Astrocyte (in vitro differentiated cells and primary cell): ENCODE measurements at regions not wholly inside any gene's neighbourhood (a gene's known extent, or its start where the extent isn't known, plus 50 kb on each side); places are given as distances from the start of the nearest gene placed in this dataset.

Experiments used
- DNase-seq: peaks from one replicate; pipeline ENCODE4 v3.0.0-alpha.2; 2010; ENCODE audit warnings: low read depth
- FAIRE-seq: peaks from 2 replicates; lab custom pipeline; 2011; peaks lifted over from hg19 to GRCh38; lab: Jason Lieb, UNC
- H2AFZ ChIP-seq: 2 replicates; pipeline ENCODE4 v1.6.0; 2012; ENCODE audit warnings: low read depth, low read length, inconsistent platforms
- H3K27ac ChIP-seq: 2 replicates; pipeline ENCODE4 v1.5.1; 2011; ENCODE audit warnings: low read depth, low read length, inconsistent platforms
- H3K27me3 ChIP-seq: 2 replicates; pipeline ENCODE4 v1.6.0; 2011; ENCODE audit warnings: low read length, inconsistent platforms; ENCODE audit not compliant: insufficient read depth
- H3K36me3 ChIP-seq: 2 replicates; pipeline ENCODE4 v1.5.1; 2011; ENCODE audit warnings: low read length, inconsistent platforms; ENCODE audit not compliant: insufficient read depth
- H3K4me1 ChIP-seq: 2 replicates; pipeline ENCODE4 v1.5.1; 2011; ENCODE audit warnings: low read length, inconsistent platforms; ENCODE audit not compliant: insufficient read depth
- H3K4me2 ChIP-seq: 2 replicates; pipeline ENCODE4 v1.6.0; 2012; ENCODE audit warnings: low read length, inconsistent platforms
- H3K4me3 ChIP-seq: 2 replicates; pipeline ENCODE4 v1.5.1; 2011; ENCODE audit warnings: low read depth, mild to moderate bottlenecking, low read length, inconsistent platforms; ENCODE audit not compliant: insufficient read depth
- H3K79me2 ChIP-seq: 2 replicates; pipeline ENCODE4 v1.6.0; 2012; ENCODE audit warnings: mild to moderate bottlenecking, low read length, inconsistent platforms; ENCODE audit not compliant: insufficient read depth
- H3K9ac ChIP-seq: 2 replicates; pipeline ENCODE4 v1.6.0; 2012; ENCODE audit warnings: mild to moderate bottlenecking, low read length, inconsistent platforms
- H3K9me3 ChIP-seq: 2 replicates; pipeline ENCODE4 v1.5.1; 2012; ENCODE audit warnings: low read depth, mild to moderate bottlenecking, low read length, inconsistent platforms; ENCODE audit not compliant: insufficient read depth
- H4K20me1 ChIP-seq: 2 replicates; pipeline ENCODE4 v1.6.0; 2012; ENCODE audit warnings: low read length, inconsistent platforms; ENCODE audit not compliant: insufficient read depth
- H3K27ac Mint-ChIP-seq: one replicate; pipeline ENCODE4 v1.8.0; 2021; ENCODE audit warnings: mild to moderate bottlenecking, mixed read lengths; ENCODE audit not compliant: unreplicated experiment
- H3K27me3 Mint-ChIP-seq: one replicate; pipeline ENCODE4 v1.8.0; 2021; ENCODE audit warnings: low read depth, mixed read lengths; ENCODE audit not compliant: unreplicated experiment
- H3K36me3 Mint-ChIP-seq: one replicate; pipeline ENCODE4 v1.8.0; 2021; ENCODE audit warnings: low read depth, mixed read lengths; ENCODE audit not compliant: unreplicated experiment
- H3K4me1 Mint-ChIP-seq: one replicate; pipeline ENCODE4 v1.8.0; 2021; ENCODE audit warnings: low read depth, mixed read lengths; ENCODE audit not compliant: unreplicated experiment
- H3K4me3 Mint-ChIP-seq: one replicate; pipeline ENCODE4 v1.8.0; 2021; ENCODE audit warnings: mild to moderate bottlenecking, moderate library complexity, mixed read lengths; ENCODE audit not compliant: unreplicated experiment
- H3K9me3 Mint-ChIP-seq: one replicate; pipeline ENCODE4 v1.8.0; 2021; ENCODE audit warnings: mild to moderate bottlenecking, mixed read lengths; ENCODE audit not compliant: unreplicated experiment
- CTCF ChIP-seq: IDR thresholded peaks from 2 replicates; pipeline ENCODE4 v1.5.1; 2011; ENCODE audit warnings: low read depth, mild to moderate bottlenecking, inconsistent platforms, low read length, moderate library complexity; ENCODE audit not compliant: insufficient read depth
- EZH2 ChIP-seq: IDR thresholded peaks from 2 replicates; pipeline ENCODE4 v1.6.1; 2012; ENCODE audit warnings: mild to moderate bottlenecking, low read length, inconsistent platforms; ENCODE audit not compliant: insufficient read depth

DNA sequence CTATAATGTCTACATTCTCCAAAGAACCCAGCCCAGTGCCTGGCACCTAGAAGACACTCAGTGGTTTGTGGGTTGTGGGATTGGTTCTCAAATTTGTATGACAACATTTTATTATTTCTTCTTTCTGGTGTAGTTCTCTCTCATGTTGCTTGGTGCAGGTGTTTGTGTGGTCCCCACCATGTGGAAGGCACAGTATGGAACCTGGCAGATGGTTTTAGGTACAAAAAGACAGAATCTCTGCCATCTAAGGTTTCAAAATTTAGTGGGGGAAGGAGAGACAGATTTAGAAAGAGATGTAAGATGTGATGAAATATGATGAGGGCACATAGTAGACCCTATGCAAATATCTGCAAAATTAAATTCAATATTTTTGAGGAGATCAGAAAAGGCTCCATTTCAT lies 323.8 kb downstream of the CDK5RAP2 start:
- Histone ChIP-seq H3K27me3 (no peaks in the 10 kb centered on the region), H3K36me3 (no peaks in the 10 kb centered on the region), H4K20me1 (no peaks in the 10 kb centered on the region), H3K79me2 (no peaks in the 10 kb centered on the region), H3K4me1 (no peaks in the 10 kb centered on the region), H3K27ac (no peak overlapping the region), H2AFZ (no peak overlapping the region), H3K4me3 (no peak overlapping the region), H3K9ac (no peak overlapping the region), H3K4me2 (no peak overlapping the region), H3K9me3 (no peaks in the 10 kb centered on the region)
- Mint-ChIP-seq H3K9me3 (peaks cover 4% of the 10 kb centered on the region), H3K27me3 (peaks cover 42% of the 10 kb centered on the region), H3K4me3 (no peak overlapping the region), H3K36me3 (no peaks in the 10 kb centered on the region), H3K4me1 (peaks cover 3% of the 10 kb centered on the region), H3K27ac (no peak overlapping the region)
- DNase-seq (no peak), FAIRE-seq (no peak)
- TF ChIP-seq EZH2 (no peak), CTCF (no peak)

DNA sequence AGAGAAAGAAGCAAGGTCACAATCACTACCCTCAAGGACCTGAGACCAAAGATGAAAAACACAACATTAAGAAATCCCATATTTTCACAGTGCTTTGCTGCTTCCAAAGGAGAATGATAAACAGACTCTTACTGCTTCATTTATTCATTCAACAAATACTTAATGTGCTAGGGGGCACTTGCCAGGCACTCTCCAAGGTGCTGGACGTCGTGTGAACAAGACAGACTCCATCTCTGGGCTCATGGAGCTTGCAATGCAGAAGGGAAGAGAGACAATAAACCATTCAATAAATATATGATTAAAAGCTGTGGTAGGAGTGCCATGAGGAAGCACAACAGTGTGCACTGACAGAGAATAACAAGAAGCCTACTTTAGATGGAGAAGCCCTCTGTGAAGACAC lies 327.7 kb downstream of the CDK5RAP2 start:
- H3K9me3 ChIP-seq: no peaks in the 10 kb centered on the region
- no peak for FAIRE-seq

More for the DNA sequence above, 327.7 kb downstream of the CDK5RAP2 start:
- H3K4me3 Mint-ChIP-seq: no peak overlapping the region
- Histone ChIP-seq H4K20me1 (no peaks in the 10 kb centered on the region), H3K9ac (no peak overlapping the region), H3K27ac (no peak overlapping the region), H3K4me3 (no peak overlapping the region), H3K36me3 (no peaks in the 10 kb centered on the region), H2AFZ (no peak overlapping the region), H3K79me2 (no peaks in the 10 kb centered on the region), H3K27me3 (no peaks in the 10 kb centered on the region), H3K4me2 (no peak overlapping the region), H3K4me1 (no peaks in the 10 kb centered on the region)
- TF ChIP-seq CTCF (no peak), EZH2 (no peak)
- DNase-seq: no peak
- H3K9me3 Mint-ChIP-seq: peaks cover 4% of the 10 kb centered on the region
- H3K27ac Mint-ChIP-seq: no peak overlapping the region
- H3K36me3 Mint-ChIP-seq: no peaks in the 10 kb centered on the region
- peaks cover 62% of the 10 kb centered on the region for H3K27me3 Mint-ChIP-seq
- no peaks in the 10 kb centered on the region for H3K4me1 Mint-ChIP-seq
